ENCODE measurements at regions not wholly inside any gene's neighbourhood (a gene's known extent, or its start where the extent isn't known, plus 50 kb on each side); places are given as distances from the start of the nearest gene placed in this dataset.
"Not testable (repeated sequence)": the region's sequence is repeated elsewhere in the genome, so short reads cannot be mapped to it uniquely, and the experiment has no call there.

DNA sequence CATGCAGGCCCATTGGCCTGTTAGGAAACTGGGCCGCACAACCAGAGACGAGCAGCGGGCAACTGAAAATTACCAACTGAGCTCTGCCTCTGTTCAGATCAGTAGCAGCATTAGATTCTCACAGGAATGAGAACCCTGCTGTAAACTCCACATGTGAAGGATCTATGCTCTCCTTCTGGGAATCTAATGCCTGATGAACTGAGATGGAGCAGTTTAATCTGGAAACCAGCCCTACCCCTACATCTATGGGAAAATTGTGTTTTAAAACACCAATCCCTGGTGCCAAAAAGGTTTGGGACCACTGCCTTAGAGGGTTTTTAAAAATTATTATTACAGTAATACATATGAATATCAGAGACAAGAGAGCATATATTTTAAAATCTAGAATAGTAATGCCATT is 1144.5 kb downstream of the FSCB start:
- no peak for DNase-seq

DNA sequence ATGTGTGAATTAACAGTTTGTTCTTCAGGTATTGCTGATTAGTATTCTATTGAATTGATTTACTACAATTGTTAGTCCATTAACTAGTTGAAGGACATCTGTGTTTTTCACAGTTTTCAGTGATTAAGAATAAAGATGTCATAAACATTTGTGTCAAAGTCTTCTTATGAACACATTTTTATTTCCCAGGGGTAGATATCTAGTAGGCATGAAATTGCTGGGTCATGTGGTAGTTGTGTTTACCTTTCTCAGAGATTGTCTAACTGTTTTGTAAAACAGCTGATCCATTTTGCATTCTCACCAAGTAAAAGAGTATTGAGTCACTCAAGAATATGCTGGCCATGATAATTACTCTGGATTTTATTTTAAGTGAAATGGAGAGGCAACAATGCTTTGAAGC is 1145.3 kb downstream of the FSCB start:
- no peak for DNase-seq

DNA sequence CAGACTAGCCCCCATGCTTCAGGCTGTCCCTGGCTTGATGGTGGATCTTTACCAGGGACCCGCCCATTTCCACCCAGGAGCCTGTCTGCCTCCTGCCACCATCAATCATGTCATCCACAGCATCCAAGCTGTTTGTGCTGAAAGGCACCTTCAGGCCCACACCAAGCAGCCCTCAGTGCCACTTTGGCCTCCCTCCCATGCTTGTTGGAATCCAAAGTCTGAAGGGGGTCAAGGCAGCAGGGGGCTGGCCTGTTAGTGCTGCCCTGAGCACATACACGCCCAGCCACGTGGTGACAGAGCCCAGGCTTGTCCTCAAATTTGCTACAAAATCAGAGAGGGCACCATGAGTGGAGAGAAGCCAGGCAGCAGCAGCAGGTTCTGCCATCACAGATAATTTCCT is 1146.8 kb downstream of the FSCB start:
- DNase-seq = no peak

DNA sequence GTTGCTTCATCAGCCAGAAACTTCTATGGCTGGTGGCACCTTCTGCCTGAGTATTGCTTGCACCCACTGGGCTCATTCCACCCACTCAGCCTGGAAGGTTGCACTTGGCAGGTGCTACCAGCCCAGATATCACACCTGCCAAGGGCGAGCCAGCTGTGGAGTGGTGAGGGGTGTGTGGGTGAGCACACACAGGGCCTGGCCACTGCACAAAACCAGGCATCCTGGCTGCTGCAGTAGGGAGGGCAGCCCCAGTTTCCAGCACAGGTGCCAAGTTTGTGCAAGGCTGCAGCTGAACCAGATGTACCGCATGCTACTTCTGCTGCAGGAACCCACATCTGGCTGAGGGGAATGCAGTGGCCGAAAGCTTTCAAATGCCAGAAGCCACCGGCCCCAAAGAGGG is 1147.8 kb downstream of the FSCB start:
- DNase-seq = no peak

DNA sequence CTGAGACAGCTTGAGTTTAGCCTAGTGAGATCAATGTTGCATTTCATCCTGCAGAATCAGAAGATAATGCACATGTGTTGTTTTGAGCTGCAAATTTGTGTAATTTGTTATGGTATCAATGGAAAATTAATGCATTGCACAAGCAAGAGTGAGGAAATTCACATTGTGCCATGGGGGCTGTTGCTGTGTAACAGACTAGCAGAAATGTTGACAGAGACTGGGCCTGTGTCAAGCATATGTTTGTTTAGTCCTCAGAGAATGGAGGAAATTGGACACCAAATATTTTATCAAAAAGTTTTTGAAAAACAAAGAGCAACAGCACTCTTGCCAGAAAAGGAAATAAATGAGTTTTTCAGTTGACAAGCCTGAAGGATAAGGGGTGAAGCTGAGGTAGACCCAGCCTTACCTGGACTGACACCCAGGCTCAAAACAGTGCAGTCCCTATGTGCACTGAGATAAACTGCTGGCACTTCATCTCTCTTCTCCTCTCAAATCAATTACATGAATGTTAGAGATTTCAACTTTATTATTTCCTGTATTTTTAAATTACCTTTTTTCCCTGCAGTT is 1150.0 kb downstream of the FSCB start:
- no peak for DNase-seq

DNA sequence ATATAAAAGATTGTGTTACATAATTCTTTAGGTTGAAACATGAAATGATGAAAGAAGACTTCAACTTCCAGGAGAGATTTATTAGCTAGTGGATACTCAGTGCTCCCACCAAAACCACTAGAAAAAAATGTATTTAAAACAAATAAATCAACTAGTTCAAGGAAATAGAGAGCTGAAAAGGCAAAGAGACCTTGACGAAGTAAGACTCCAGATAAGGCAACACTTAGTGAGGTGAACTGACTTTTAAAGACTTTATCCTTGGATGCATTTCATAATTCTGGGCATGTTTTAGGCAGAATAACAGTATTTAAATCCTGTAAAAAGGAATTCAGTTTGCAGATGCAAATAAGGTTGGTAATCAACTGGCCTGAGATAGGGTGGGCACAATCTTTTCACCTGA is 1150.7 kb downstream of the FSCB start:
- DNase-seq = no peak

DNA sequence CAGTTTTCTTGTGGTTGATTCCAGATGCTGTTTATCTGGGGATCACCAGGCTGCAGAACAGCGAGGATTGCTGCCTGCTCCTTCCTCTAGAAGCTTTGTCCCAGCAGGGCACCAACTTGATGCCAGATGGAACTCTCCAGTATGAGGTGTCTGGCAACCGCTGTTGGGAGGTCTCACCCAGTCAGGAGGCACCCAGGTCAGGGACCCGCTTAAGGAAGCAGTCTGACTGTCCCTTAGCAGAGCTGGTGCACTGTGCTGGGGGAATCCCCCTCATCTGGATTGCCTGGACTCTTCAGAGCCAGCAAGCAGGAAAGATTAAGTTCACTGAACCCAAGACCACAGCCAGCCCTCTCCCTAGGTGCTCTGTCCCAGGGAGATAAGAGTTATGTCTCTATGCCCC is 1165.2 kb downstream of the FSCB start:
- no peak for DNase-seq

DNA sequence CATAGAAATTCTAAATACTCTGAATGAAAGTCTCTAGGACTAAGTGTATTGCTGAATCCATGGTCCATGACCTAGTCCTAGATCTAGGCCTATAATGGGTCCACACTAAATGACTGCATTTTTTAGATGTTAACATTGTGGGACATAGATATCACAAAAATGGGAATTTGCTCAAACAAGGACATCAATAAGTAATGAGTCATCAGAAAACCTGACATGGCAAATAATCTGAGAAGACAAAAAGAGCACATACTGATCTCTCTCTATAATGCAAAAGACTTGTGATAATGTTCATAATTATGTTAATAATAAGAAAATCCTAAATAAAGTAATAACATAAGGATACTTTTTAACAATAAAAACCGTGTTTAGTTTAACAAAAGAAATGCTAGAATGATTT is 1168.4 kb downstream of the FSCB start:
- no peak for DNase-seq

DNA sequence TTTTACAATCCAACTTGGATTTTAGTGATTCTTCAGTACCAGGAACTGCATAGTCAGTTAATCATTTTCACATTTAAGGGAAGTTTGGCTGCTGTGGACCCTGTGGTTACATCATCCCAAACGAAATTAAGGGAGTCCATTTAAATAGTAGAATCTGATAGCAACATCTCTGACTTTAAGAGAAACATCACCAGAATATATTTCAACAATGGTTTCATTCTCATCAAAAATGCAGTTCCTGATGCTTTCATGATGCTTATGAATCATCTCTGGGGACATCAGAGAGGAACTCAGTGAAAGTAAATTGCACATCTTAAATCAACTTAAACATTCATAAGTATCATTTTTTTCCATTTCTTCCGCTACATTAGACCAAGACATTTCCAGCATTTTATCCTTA is 1170.7 kb downstream of the FSCB start:
- no peak for DNase-seq

DNA sequence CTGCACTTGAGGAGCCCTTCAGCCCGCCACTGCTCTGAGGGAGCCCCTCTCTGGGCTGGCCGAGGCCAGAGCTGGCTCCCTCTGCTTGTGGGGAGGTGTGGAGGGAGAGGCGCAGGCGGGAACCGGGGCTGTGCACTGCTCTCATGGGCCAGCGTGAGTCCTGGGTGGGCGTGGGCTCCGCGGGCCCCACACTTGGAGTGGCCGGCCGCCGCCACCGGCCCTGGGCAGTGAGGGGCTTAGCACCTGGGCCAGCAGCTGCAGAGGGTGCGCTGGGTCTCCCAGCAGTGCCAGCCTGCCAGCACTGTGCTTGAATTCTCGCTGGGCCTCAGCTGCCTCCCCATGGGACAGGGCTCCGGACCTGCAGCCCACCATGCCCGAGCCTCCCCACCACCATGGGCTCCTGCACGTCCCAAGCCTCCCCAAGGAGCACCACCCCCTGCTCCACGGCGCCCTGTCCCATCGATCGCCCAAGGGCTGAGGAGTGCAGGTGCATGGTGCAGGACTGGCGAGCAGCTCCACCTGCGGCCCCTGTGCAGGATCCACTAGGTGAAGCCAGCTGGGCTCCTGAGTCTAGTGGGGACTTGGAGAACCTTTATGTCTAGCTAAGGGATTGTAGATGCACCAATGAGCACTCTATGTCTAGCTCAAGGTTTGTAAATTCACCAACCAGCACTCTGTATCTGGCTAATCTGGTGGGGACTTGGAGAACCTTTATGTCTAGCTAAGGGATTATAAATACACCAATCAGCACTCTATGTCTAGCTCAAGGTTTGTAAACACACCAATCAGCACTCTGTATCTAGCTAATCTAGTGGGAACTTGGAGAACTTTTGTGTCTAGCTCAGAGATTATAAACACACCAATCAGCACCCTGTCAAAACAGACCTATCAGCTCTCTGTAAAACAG is 1180.3 kb downstream of the FSCB start:
- DNase-seq = not testable (repeated sequence)

DNA sequence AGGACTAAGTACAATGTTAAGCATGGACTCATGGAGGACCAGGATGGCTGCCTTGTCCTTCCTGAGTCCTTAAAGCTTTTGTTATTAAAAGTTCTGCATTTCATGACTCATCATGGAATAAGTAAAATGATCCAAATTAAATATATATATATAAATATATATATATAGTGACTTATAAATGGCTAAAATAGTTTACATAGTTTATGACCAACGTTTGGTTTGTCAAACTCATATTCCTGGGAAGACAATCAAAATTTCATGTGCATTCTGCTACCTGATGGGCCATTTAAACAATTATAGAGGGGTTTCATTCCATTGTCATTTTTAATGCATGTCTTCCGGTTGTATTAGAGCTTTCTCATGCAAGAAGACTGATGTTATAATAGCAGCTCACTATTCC is 1190.7 kb downstream of the FSCB start:
- DNase-seq = no peak

DNA sequence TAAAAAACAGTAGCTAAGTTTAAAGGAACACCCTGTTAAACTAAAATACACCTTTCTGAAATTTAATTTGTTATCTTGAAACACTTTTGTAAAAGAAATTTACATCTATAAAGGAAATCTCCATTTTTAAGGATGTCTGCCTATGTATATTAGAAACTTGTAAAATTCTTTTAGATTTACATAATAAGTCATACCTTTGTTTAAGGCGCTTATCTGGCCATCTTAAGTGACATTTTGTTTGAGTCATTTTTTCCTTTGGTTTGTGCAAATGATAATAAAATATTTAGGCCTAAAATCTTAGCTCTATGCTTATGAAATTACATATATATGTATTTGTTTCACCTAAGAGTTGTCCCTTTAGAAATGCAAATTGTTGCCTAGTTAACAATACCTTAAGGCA is 1193.4 kb downstream of the FSCB start:
- DNase-seq = no peak

DNA sequence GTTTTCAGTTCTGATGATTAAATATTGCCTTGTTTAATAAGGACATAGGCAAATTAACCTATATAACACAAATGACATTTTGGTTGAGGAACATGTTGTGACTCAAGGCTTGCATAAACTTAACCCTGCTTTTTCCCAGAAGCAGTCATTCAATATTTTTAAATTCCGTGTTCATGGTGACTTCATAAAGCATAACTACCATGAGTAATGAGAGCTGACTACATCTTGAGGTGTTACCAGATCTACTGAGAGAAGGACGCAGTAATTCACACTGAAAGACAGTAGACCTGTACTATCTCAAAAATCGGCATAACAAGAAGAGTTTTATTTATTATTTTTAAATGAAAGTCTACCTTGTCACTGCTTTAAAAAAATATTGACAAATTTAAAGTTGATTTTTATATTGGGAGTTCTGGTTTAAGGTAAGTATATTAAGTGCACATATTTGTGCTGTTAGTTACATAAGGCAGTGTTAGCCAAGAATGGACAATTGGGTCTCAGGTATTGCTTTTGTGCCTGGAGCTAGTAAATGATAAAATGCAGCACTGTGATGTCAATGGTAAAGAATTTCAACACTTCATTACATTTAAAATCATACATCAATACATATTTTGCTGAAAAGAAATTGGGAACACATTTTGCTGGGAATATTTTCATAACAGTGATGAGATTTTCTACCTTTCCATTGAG is 1198.5 kb downstream of the FSCB start:
- no peak for DNase-seq

DNA sequence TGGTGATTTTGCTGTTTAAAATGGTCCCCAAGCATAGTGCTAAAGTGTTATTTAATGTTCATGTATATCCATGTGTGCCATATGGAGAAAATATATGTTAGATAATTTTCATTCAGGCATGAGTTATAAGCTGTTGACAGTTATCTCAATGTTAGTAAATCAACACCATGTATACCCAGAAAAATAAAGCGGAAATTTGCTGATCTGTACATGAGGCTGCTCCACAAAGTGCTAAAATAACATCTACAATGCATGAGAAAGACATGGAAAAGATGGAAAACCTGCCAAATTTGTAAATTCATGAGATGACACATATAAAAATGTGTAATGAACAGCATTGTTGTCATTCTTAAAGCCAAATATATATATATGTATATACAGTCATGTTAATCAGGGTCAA is 1199.2 kb downstream of the FSCB start:
- DNase-seq = no peak

DNA sequence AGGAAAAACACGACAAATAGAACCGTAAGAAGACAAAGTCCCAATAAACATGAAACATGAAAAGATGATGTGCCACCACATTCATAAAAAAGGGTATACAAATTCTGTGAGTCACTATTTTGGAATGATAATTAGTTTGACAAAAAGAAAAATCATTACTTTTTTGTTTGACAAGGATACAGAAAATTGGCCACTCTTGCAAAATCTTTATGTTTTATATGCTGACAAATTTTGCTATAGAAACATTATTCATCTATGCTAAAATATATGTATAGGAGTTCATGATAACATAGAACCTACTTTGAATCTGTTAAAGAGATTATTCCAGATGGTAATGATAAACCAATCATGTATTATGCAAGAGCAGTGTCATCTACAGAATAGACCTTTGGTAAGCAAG is 1201.0 kb downstream of the FSCB start:
- no peak for DNase-seq

DNA sequence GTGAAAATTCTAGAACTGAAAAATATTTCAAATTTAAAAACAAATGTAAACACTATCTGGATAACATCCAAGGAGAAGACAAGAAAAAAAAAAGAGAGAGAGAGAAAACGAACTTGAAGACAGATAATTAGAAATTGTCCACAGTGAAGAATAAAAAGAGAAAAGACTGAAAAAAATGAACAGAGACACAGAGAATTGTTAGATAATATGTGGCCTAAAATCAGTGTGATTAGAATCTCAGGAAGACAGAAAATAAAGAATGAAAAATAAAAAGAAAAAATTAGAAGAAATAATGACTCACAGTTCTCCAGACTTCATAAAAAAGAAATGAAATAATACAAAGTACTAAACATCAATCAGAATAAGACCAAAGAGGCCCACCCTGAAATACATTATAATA is 1209.3 kb downstream of the FSCB start:
- no peak for DNase-seq

DNA sequence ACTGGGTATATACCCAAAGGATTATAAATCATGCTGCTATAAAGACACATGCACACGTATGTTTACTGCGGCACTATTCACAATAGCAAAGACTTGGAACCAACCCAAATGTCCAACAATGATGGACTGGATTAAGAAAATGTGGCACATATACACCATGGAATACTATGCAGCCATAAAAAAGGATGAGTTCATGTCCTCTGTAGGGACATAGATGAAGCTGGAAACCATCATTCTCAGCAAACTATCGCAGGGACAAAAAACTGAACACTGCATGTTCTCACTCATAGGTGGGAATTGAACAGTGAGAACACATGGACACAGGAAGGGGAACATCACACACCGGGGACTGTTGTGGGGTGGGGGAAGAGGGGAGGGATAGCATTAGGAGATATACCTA is 1211.0 kb downstream of the FSCB start:
- not testable (repeated sequence) for DNase-seq

DNA sequence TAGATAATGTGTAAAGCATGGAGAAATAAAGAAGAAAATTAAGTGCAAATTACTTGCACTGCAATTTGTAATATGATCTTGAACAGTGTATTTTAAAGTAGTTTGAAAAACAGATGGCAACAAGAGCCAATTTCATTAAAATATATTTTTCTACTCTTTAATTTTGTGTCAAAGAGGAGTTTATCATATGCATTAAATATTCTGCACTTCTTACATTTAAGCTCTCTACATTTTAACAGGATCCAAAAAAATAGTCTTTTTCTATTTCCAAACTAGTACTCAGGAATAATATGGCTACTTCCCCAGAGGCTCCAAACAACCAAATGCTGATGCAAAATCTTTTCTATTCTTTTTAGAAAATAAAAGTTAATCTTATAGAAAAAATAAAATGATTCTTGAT is 1221.5 kb downstream of the FSCB start:
- DNase-seq = no peak

DNA sequence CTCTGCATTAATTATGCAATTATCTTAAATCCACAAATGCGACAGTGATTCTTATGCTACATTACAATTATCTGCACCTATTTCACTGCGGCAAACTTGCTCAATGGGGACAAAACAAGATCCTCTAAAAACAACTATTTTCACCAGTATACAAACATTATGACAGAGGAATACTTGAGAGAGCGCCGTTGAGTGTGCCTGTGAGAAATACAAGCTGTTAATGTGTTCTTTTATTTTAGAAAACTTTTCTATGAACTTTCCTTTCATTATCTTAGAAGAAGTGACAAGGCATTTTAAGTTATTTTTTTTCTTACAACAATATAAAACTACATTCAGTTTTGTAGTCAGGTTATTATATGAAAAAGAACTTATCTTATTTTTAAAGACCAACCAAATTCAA is 1247.0 kb downstream of the FSCB start:
- no peak for DNase-seq

DNA sequence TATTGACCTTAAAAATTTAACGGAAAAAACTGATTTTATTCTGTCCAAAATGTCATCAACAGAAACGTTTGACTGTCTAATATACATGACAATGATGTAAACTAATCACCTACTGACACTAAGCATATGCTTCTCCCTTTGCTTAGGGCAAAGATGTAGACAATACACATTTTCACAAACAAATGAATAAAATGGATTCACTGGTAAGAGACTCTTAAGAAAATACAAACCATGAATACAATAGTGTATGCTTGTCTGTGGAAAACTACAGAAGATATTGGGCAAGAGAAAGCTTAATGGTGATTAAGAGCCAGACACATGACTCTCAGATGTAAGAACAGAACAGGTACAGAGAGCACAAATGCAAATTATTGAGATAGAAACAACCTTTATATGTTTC is 1248.7 kb downstream of the FSCB start:
- no peak for DNase-seq

DNA sequence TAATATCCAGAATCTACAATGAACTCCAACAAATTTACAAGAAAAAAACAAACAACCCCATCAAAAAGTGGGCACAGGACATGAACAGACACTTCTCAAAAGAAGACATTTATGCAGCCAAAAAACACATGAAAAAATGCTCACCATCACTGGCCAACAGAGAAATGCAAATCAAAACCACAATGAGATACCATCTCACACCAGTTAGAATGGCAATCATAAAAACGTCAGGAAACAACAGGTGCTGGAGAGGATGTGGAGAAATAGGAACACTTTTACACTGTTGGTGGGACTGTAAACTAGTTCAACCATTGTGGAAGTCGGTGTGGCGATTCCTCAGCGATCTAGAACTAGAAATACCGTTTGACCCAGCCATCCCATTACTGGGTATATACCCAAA is 1250.1 kb downstream of the FSCB start:
- DNase-seq = not testable (repeated sequence)

DNA sequence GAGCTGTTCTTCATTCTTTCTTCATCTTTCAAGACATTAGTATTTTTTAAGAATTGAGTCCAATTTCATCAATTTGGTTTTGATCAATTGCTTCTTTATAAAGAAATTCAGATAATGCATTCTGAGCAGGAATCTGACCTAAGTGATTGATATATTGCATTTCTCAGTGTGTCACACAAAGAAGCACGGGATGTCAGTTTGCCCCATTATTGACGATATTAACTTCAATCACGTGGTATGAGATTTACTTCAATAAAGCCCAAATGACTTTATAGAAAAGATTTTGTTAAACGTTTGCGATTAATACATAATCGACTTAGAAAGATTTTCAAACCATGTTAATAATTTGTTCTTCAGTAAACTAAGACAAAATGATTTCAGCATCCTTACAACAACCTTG is 1254.2 kb downstream of the FSCB start:
- no peak for DNase-seq

DNA sequence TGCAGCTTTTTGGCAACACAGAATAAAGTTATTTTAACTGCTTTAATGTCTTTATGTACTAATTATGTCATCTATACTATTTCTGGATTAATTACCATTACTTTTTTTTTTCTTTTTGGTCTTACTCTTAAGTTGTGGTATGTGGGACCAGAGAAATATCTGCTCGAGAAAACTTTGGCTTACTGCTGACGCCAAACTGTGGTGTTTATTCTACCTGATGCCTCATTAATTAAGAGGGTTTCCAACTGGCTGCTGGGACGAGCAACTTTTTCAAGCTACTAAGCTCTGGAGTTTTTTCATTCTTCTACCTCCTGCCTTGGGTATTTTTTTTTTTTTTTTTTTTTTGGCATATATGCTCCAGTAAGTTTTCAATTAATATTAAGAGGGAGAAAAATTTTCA is 1257.5 kb downstream of the FSCB start:
- no peak for DNase-seq

DNA sequence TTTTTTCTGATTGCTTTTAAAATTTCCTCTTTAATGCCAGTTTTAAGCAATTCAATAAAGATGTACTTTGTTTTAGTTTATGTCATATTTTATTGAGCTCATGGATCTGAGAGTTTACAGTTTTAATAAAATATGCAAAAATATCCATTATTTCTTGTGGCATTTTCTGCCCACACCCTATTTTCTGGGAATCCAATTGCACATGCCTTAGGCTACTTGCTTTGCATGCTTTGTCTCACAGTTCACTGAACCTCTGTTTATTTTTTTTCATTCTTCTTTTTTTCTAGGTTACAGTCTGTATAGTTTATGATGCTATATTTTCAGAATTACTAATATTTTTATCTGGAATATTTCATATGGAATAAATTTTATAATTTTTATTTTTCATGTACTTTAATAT is 1258.0 kb downstream of the FSCB start:
- no peak for DNase-seq

Data from NCI-H510A treated with DMSO at 0.1 percent for 48 hours (cell line).